Bronchial epithelial cell (primary cell): ENCODE measurements at regions not wholly inside any gene's neighbourhood (a gene's known extent, or its start where the extent isn't known, plus 50 kb on each side); places are given as distances from the start of the nearest gene placed in this dataset.
"Not testable (repeated sequence)": the region's sequence is repeated elsewhere in the genome, so short reads cannot be mapped to it uniquely, and the experiment has no call there.

Experiments used
- DNase-seq: peaks from one replicate; pipeline ENCODE4 v3.0.0-alpha.2; 2010; ENCODE audit warnings: low read depth
- FAIRE-seq: peaks from 2 replicates; lab custom pipeline; 2011; peaks lifted over from hg19 to GRCh38; lab: Jason Lieb, UNC
- H3K27me3 ChIP-seq: 2 replicates; pipeline ENCODE4 v1.5.1; 2011; ENCODE audit warnings: low read length; ENCODE audit not compliant: control insufficient read depth, insufficient read depth
- H3K36me3 ChIP-seq: 2 replicates; pipeline ENCODE4 v1.5.1; 2011; ENCODE audit warnings: low read length; ENCODE audit not compliant: control insufficient read depth, insufficient read depth
- H3K4me3 ChIP-seq: 2 replicates; pipeline ENCODE4 v1.5.1; 2011; ENCODE audit warnings: mild to moderate bottlenecking, low read depth, low read length, control low read depth
- TF ChIP-seq, protein P1 (sequence below): IDR thresholded peaks from 2 replicates; pipeline ENCODE4 v1.5.1; 2011; ENCODE audit warnings: mild to moderate bottlenecking, moderate library complexity, low read length, control low read depth, inconsistent platforms; ENCODE audit not compliant: insufficient read depth, severe bottlenecking

DNA sequence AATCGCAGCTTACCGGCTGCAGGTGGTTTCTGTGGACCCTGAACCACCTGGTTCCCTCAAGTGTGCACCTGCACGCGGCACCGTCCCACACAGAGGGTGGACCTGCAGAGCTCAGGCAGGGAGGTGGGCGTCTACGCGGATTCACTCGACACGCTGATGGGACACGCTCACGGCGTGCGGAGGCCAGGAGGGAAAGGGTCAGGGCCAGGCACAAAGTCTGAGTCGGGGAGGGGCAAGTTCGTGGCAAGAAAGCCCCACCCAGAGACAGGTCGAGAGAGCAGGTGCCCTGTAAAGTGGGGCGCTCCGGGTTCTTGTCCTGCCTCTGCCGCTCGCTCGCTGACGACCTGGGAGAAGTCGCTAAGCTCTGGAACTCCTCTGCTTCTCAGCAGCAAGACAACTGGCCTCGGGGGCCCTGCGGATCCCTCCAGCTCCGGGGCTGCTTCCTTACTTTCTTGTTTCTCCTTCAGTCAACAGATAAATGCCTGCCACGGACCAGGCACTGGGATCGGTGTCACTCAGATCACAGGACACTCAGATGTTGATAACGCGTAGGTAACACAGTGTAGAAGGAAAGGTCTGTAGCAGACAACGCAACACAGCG is 72.4 kb upstream of the NUP50 start:
- DNase-seq = no peak
- Histone ChIP-seq H3K27me3 (peaks cover 8% of the 10 kb centered on the region), H3K4me3 (no peak overlapping the region), H3K36me3 (no peaks in the 10 kb centered on the region)
- TF ChIP-seq, protein P1, sequence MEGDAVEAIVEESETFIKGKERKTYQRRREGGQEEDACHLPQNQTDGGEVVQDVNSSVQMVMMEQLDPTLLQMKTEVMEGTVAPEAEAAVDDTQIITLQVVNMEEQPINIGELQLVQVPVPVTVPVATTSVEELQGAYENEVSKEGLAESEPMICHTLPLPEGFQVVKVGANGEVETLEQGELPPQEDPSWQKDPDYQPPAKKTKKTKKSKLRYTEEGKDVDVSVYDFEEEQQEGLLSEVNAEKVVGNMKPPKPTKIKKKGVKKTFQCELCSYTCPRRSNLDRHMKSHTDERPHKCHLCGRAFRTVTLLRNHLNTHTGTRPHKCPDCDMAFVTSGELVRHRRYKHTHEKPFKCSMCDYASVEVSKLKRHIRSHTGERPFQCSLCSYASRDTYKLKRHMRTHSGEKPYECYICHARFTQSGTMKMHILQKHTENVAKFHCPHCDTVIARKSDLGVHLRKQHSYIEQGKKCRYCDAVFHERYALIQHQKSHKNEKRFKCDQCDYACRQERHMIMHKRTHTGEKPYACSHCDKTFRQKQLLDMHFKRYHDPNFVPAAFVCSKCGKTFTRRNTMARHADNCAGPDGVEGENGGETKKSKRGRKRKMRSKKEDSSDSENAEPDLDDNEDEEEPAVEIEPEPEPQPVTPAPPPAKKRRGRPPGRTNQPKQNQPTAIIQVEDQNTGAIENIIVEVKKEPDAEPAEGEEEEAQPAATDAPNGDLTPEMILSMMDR = no peak
- FAIRE-seq = no peak

GRCh38 chr22:45091875-45092274 is 71.8 kb upstream of the NUP50 start:
- H3K27me3 ChIP-seq, H3K36me3 ChIP-seq, FAIRE-seq, DNase-seq, H3K4me3 ChIP-seq: not testable (repeated sequence)

GRCh38 chr22:45092644-45093043 is 71.1 kb upstream of the NUP50 start:
- Histone ChIP-seq H3K4me3 (no peak overlapping the region), H3K36me3 (no peaks in the 10 kb centered on the region), H3K27me3 (peaks cover 8% of the 10 kb centered on the region)
- FAIRE-seq (no peak), DNase-seq (no peak)
- TF ChIP-seq, protein P1 = no peak

- FAIRE-seq (no peak), DNase-seq (no peak)
- TF ChIP-seq, protein P1 = no peak
- Histone ChIP-seq H3K4me3 (no peak overlapping the region), H3K36me3 (no peaks in the 10 kb centered on the region), H3K27me3 (peaks cover 7% of the 10 kb centered on the region)
Observed at GRCh38 chr22:45093609-45094008, 70.1 kb upstream of the NUP50 start.

DNA sequence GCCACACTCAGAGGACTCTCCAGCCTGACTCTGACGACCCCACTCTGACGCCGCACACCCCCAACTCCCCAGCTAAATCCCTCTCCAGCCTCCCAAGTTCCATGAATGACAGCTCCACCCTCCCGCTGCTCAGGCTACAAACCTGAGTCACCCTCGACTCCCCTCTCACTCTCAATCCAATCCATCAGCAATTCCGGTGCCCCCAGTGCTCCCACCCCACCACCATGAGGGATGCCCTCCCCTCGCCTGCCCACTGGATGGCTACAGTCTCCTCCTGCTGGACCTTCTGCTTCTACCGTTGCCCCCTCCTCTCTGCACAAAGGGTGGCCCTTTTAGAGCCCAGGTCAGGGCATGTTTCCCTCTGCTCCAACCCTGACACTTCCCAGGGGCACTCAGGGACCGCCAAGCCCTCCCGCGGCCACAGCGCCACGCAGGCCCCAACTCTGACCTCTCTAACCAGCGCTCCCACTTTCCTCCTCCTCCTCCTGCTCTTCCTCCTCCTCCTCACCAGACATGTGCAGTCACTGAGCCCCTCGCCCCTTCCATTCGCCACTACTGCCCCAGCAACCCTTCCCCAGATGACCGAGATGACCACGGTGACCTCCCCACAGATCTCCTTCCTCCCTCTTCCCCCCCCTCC is 69.5 kb upstream of the NUP50 start:
- DNase-seq (no peak), FAIRE-seq (no peak)
- no peaks in the 10 kb centered on the region for H3K36me3 ChIP-seq
- H3K4me3 ChIP-seq = no peak overlapping the region
- H3K27me3 ChIP-seq = peaks cover 3% of the 10 kb centered on the region
- TF ChIP-seq, protein P1 = no peak

DNA sequence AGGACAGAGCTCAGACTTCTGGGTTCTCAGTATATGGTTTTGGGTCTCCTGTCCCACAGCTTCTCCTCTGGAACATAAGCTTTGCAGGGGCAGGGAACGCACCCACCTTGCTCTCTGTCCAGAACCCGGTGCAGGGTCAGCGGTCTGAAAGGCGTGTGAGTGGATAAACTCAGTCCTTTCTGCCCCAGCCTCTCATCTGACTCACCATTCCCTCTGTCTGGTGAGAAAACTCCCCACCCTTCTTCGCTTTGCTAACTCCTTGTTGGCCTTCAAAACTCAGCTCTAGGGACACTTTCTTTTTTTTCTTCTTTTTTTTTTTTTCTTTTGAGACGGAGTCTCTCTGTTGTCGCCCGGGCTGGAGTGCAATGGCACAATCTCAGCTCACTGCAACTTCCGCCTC is 68.9 kb upstream of the NUP50 start:
- TF ChIP-seq, protein P1 = no peak
- DNase-seq (no peak), FAIRE-seq (no peak)
- peaks cover 3% of the 10 kb centered on the region for H3K27me3 ChIP-seq
- no peaks in the 10 kb centered on the region for H3K36me3 ChIP-seq
- H3K4me3 ChIP-seq = no peak overlapping the region
